ENCODE measurements at regions not wholly inside any gene's neighbourhood (a gene's known extent, or its start where the extent isn't known, plus 50 kb on each side); places are given as distances from the start of the nearest gene placed in this dataset.

DNA sequence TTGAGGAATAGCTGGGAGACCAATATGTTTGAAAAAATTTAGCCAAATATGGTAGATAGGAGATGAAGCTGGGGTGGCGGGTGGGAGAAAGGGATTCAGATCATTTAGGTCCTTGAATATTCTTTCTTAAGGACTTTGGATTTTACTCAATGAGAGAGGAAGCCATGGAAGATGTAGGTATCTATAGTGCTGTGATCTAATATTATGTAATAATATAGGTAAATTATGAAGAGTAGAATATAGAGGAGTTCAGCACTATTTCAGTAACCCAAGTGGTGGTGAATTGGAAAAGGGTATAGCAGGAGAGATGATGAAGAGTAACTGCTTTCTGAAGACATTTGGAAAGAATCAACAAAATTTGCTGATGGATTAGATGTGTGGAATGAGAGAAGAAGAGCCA, 417.6 kb downstream of the UTRN start:
- TF ChIP-seq CTCF (IDR thresholded peaks at IDR 0.05), result no peak
- no peak for TF ChIP-seq ZFX (IDR thresholded peaks at IDR 0.05; ENCODE audit: borderline replicate concordance)

Measured in 22Rv1 (cell line).